Brain microvascular endothelial cell (primary cell): ENCODE measurements at regions not wholly inside any gene's neighbourhood (a gene's known extent, or its start where the extent isn't known, plus 50 kb on each side); places are given as distances from the start of the nearest gene placed in this dataset.

Experiments
- DNase-seq: peaks from one replicate; pipeline ENCODE4 v3.0.0-alpha.2; 2020
- H3K27ac ChIP-seq: fragments of 250-450 bp; sonication (Bioruptor Pico); 2 replicates; pipeline ENCODE4 v1.5.1; 2020; ENCODE audit warnings: mild to moderate bottlenecking, moderate library complexity
- H3K27me3 ChIP-seq: fragments of 250-450 bp; sonication (Bioruptor Pico); replicated peaks from 2 replicates; pipeline ENCODE4 v1.5.1; 2020; ENCODE audit warnings: mild to moderate bottlenecking
- H3K36me3 ChIP-seq: fragments of 250-450 bp; sonication (Bioruptor Pico); replicated peaks from 2 replicates; pipeline ENCODE4 v1.5.1; 2020; ENCODE audit warnings: mild to moderate bottlenecking
- H3K4me3 ChIP-seq: 2 replicates; pipeline ENCODE4 v1.5.1; 2011; ENCODE audit warnings: low read depth, mild to moderate bottlenecking, control low read depth, low read length, moderate library complexity
- CTCF ChIP-seq: IDR thresholded peaks from 2 replicates; pipeline ENCODE4 v1.5.1; 2011; ENCODE audit warnings: low read depth, mild to moderate bottlenecking, moderate library complexity, low read length, control low read depth, inconsistent platforms; ENCODE audit errors: missing control alignments
- in situ Hi-C: cut with HindIII; loops from 2 replicates; pipeline ENCODE4 v1.10.0; 2017; ENCODE audit warnings: low sequenced_read_pairs, low pct_ligation_motif_present

- H3K27me3 ChIP-seq, result peaks cover 2% of the 10 kb centered on the region
- H3K27ac ChIP-seq, result no peak overlapping the region
- DNase-seq, result no peak
- H3K4me3 ChIP-seq, result no peak overlapping the region
- H3K36me3 ChIP-seq, result no peaks in the 10 kb centered on the region
- in situ Hi-C loops, result no loop called here
- TF ChIP-seq CTCF, result no peak
Observed at GRCh38 chr1:228883535-228883934, 148.3 kb downstream of the RHOU start.

- no peak for DNase-seq
- H3K4me3 ChIP-seq, result no peak overlapping the region
- in situ Hi-C loops, result no loop called here
- TF ChIP-seq CTCF, result no peak
- no peak overlapping the region for H3K27ac ChIP-seq
- H3K36me3 ChIP-seq, result no peaks in the 10 kb centered on the region
- peaks cover 2% of the 10 kb centered on the region for H3K27me3 ChIP-seq
Observed at GRCh38 chr1:228884196-228884595, 148.9 kb downstream of the RHOU start.

- Histone ChIP-seq H3K27me3 (peaks cover 2% of the 10 kb centered on the region), H3K36me3 (no peaks in the 10 kb centered on the region), H3K27ac (no peak overlapping the region), H3K4me3 (no peak overlapping the region)
- TF ChIP-seq CTCF, result no peak
- in situ Hi-C loops, result no loop called here
- no peak for DNase-seq
Observed at GRCh38 chr1:228884615-228885566, 149.6 kb downstream of the RHOU start.

- Histone ChIP-seq H3K27me3 (peaks cover 4% of the 10 kb centered on the region), H3K27ac (no peak overlapping the region), H3K36me3 (no peaks in the 10 kb centered on the region), H3K4me3 (no peak overlapping the region)
- no peak for DNase-seq
- in situ Hi-C loops, result no loop called here
- TF ChIP-seq CTCF, result no peak
Observed at GRCh38 chr1:228885845-228886244, 150.6 kb downstream of the RHOU start.

- in situ Hi-C loops, result no loop called here
- DNase-seq, result no peak
- no peaks in the 10 kb centered on the region for H3K36me3 ChIP-seq
- no peak for TF ChIP-seq CTCF
- H3K27ac ChIP-seq, result no peak overlapping the region
- H3K4me3 ChIP-seq, result no peak overlapping the region
- H3K27me3 ChIP-seq, result peaks cover 3% of the 10 kb centered on the region
Observed at GRCh38 chr1:228887101-228887500, 151.8 kb downstream of the RHOU start.
